ENCODE measurements at regions not wholly inside any gene's neighbourhood (a gene's known extent, or its start where the extent isn't known, plus 50 kb on each side); places are given as distances from the start of the nearest gene placed in this dataset.

GRCh38 chr6:27553123-27553904 lies 80.4 kb upstream of the ZNF184 start:
- H3K27me3 Mint-ChIP-seq (ENCODE audit: low read depth, unreplicated experiment) = peaks cover 21% of the 10 kb centered on the region
- no peak for FAIRE-seq

GRCh38 chr6:27551607-27552006 lies 78.7 kb upstream of the ZNF184 start:
- H3K27ac Mint-ChIP-seq (ENCODE audit: unreplicated experiment) = no peak overlapping the region
- no peak for FAIRE-seq

More at GRCh38 chr6:27553123-27553904, 80.4 kb upstream of the ZNF184 start:
- Mint-ChIP-seq H3K27ac (ENCODE audit: unreplicated experiment) (peak overlapping the region; percentile 27), H3K9me3 (ENCODE audit: unreplicated experiment) (peaks cover 5% of the 10 kb centered on the region), H3K36me3 (ENCODE audit: low read depth, unreplicated experiment) (no peaks in the 10 kb centered on the region), H3K4me3 (ENCODE audit: unreplicated experiment) (peak overlapping the region; percentile 80), H3K4me1 (ENCODE audit: low read depth, unreplicated experiment) (no peaks in the 10 kb centered on the region)
- Histone ChIP-seq H3K27ac (ENCODE audit: low read depth, low read length) (no peak overlapping the region), H3K36me3 (ENCODE audit: insufficient read depth, low read length) (no peaks in the 10 kb centered on the region), H3K9ac (ENCODE audit: low read length) (no peak overlapping the region), H3K4me3 (ENCODE audit: insufficient read depth, low read depth, low read length) (no peak overlapping the region), H3K79me2 (ENCODE audit: insufficient read depth, low read length) (no peaks in the 10 kb centered on the region), H2AFZ (ENCODE audit: low read depth, low read length) (no peak overlapping the region), H3K4me2 (ENCODE audit: low read length) (peak overlapping the region; percentile 62), H3K9me3 (ENCODE audit: insufficient read depth, low read depth, low read length) (peaks cover 2% of the 10 kb centered on the region), H3K4me1 (ENCODE audit: insufficient read depth, low read length) (no peaks in the 10 kb centered on the region), H4K20me1 (ENCODE audit: insufficient read depth, low read length) (no peaks in the 10 kb centered on the region), H3K27me3 (ENCODE audit: insufficient read depth, low read length) (peaks cover 14% of the 10 kb centered on the region)
- DNase-seq (ENCODE audit: low read depth) = peak; percentile 31
- TF ChIP-seq EZH2 (IDR thresholded peaks at IDR 0.05; ENCODE audit: insufficient read depth, low read length) (no peak), CTCF (IDR thresholded peaks at IDR 0.05; ENCODE audit: insufficient read depth, low read depth, low read length) (no peak)

More at GRCh38 chr6:27551607-27552006, 78.7 kb upstream of the ZNF184 start:
- no peak overlapping the region for H3K4me2 ChIP-seq (ENCODE audit: low read length)
- no peak overlapping the region for H3K4me3 ChIP-seq (ENCODE audit: insufficient read depth, low read depth, low read length)
- Mint-ChIP-seq H3K27me3 (ENCODE audit: low read depth, unreplicated experiment) (peaks cover 5% of the 10 kb centered on the region), H3K36me3 (ENCODE audit: low read depth, unreplicated experiment) (no peaks in the 10 kb centered on the region), H3K9me3 (ENCODE audit: unreplicated experiment) (no peaks in the 10 kb centered on the region), H3K4me3 (ENCODE audit: unreplicated experiment) (peak overlapping the region; percentile 54), H3K4me1 (ENCODE audit: low read depth, unreplicated experiment) (no peaks in the 10 kb centered on the region)
- no peak overlapping the region for H3K9ac ChIP-seq (ENCODE audit: low read length)
- no peaks in the 10 kb centered on the region for H3K9me3 ChIP-seq (ENCODE audit: insufficient read depth, low read depth, low read length)
- no peak for TF ChIP-seq CTCF (IDR thresholded peaks at IDR 0.05; ENCODE audit: insufficient read depth, low read depth, low read length)
- TF ChIP-seq EZH2 (IDR thresholded peaks at IDR 0.05; ENCODE audit: insufficient read depth, low read length) = no peak
- DNase-seq (ENCODE audit: low read depth) = no peak
- H2AFZ ChIP-seq (ENCODE audit: low read depth, low read length) = no peak overlapping the region
- no peaks in the 10 kb centered on the region for H3K4me1 ChIP-seq (ENCODE audit: insufficient read depth, low read length)
- H4K20me1 ChIP-seq (ENCODE audit: insufficient read depth, low read length) = no peaks in the 10 kb centered on the region
- peaks cover 5% of the 10 kb centered on the region for H3K27me3 ChIP-seq (ENCODE audit: insufficient read depth, low read length)
- no peak overlapping the region for H3K27ac ChIP-seq (ENCODE audit: low read depth, low read length)
- H3K36me3 ChIP-seq (ENCODE audit: insufficient read depth, low read length) = no peaks in the 10 kb centered on the region
- H3K79me2 ChIP-seq (ENCODE audit: insufficient read depth, low read length) = no peaks in the 10 kb centered on the region

Data from astrocyte (in vitro differentiated cells and primary cell).